ENCODE measurements at regions not wholly inside any gene's neighbourhood (a gene's known extent, or its start where the extent isn't known, plus 50 kb on each side); places are given as distances from the start of the nearest gene placed in this dataset.

DNA sequence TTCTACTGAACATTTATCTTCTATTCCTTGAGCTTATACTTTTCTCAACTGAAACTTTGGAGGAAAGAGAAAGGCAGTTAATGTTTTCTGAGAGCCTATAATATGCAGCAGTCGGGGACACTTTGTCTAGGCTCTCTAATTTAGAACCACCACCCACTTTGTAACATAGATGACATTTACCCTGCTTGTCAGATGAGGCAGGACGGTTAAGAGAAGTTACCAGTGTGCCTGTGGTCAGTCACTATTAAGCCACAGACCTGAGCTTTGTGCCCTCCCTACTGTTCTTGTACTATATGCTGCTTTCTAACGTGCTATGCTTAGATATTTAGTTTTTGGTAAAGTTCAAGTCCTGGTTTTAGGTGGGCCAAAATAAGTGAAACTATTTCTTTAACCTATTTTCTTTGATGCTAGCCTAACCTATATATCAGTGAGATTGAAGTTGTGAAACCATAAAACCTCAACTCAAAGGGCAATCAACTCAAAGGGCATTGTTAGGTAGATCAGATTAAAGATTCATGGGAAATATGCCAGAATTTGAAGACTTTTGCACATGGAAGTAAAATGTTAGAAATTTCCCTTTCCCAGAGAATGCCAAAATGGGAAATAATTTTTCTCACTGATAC, 156.5 kb upstream of the AGR3 start:
- Histone ChIP-seq H4K91ac (replicated peaks; ENCODE audit: insufficient read length, low read length) (no peak overlapping the region), H3K14ac (ENCODE audit: insufficient read length) (no peak overlapping the region), H3K23ac (ENCODE audit: insufficient read length) (no peak overlapping the region), H3K27ac (ENCODE audit: low read depth, low read length) (no peak overlapping the region), H3K23me2 (ENCODE audit: low read depth, low read length) (no peaks in the 10 kb centered on the region), H2AK5ac (ENCODE audit: low read depth, low read length) (no peak overlapping the region), H3K9me3 (ENCODE audit: insufficient read depth in 2 of 2, low read depth in 1 of 2, low read length in 1 of 2) (no peaks in the 10 kb centered on the region), H3K4ac (replicated peaks; ENCODE audit: insufficient read length, low read depth, low read length) (no peak overlapping the region), H2BK20ac (ENCODE audit: low read length) (no peak overlapping the region), H3K36me3 (ENCODE audit: control insufficient read depth in 2 of 4, insufficient read depth in 4 of 4, low read length in 3 of 4) (no peaks in the 10 kb centered on the region), H2BK15ac (ENCODE audit: low read length) (no peak overlapping the region), H2BK12ac (ENCODE audit: low read depth, low read length) (no peak overlapping the region), H3K27me3 (replicated peaks in 1 of 4; ENCODE audit: control insufficient read depth in 3 of 4, extremely low read depth in 1 of 4, insufficient read depth in 3 of 4, low read length in 3 of 4) (no peaks in the 10 kb centered on the region), H3K79me1 (ENCODE audit: low read depth, low read length) (no peaks in the 10 kb centered on the region), H2BK5ac (ENCODE audit: low read depth, low read length) (no peak overlapping the region), H4K5ac (ENCODE audit: insufficient read length, low read depth, low read length) (no peak overlapping the region), H2BK120ac (replicated peaks; ENCODE audit: low read depth, low read length) (no peak overlapping the region), H3K18ac (ENCODE audit: extremely low read depth, low read length) (no peak overlapping the region), H3K79me2 (ENCODE audit: control insufficient read depth in 1 of 2, insufficient read depth in 2 of 2, low read length in 2 of 2) (no peaks in the 10 kb centered on the region), H3K56ac (replicated peaks; ENCODE audit: insufficient read length, low read depth, low read length) (no peak overlapping the region), H3K9ac (replicated peaks in 1 of 4; ENCODE audit: extremely low read depth in 1 of 4, low read depth in 3 of 4, low read length in 3 of 4) (no peak overlapping the region), H3K4me3 (ENCODE audit: extremely low read depth in 1 of 4, insufficient read depth in 2 of 4, low read depth in 3 of 4, low read length in 4 of 4) (no peak overlapping the region), H4K20me1 (replicated peaks in 1 of 2; ENCODE audit: control insufficient read depth in 1 of 2, insufficient read depth in 2 of 2, low read length in 2 of 2) (no peaks in the 10 kb centered on the region), H4K8ac (ENCODE audit: extremely low read depth, insufficient read depth, low read length) (no peak overlapping the region), H3K4me2 (ENCODE audit: insufficient read depth in 1 of 2, low read depth in 2 of 2, low read length in 2 of 2) (no peak overlapping the region), H3K4me1 (replicated peaks in 1 of 4; ENCODE audit: control insufficient read depth in 3 of 4, insufficient read depth in 4 of 4, low read length in 3 of 4) (no peaks in the 10 kb centered on the region), H2AFZ (ENCODE audit: low read length) (no peak overlapping the region)
- TF ChIP-seq NANOG (IDR thresholded peaks at IDR 0.05; ENCODE audit: insufficient read depth, low read depth, low read length, poor library complexity, severe bottlenecking) = no peak
- CTCF ChIA-PET (ENCODE audit: partially characterized antibody) = interaction anchor here (0.8 to 1.2 kb wide), 4 partner anchors 10 to 112 kb away, joined by 3 to 4 read pairs (median 3); no protein-coding TSS in a partner anchor
- DNase-seq (ENCODE audit: low read depth in 1 of 2, low spot score in 2 of 2) (no peak), FAIRE-seq (no peak)
- POLR2A ChIA-PET (ENCODE audit: partially characterized antibody) = no interaction called here
- 90% methylated on average over 3 of the region's 3 CpGs; no CpG with 5 or more reads in 1 of the 2 experiments for WGBS, 2 experiments (ENCODE audit: extremely low coverage in 1 of 2, insufficient coverage in 1 of 2, insufficient read length in 1 of 2, insufficient replicate concordance in 2 of 2, low coverage in 1 of 2, low lambda C conversion rate in 2 of 2, missing lambda C conversion rate in 1 of 2)
